HL-60 (cell line): ENCODE measurements at regions not wholly inside any gene's neighbourhood (a gene's known extent, or its start where the extent isn't known, plus 50 kb on each side); places are given as distances from the start of the nearest gene placed in this dataset.

Experiments used
- DNase-seq, 2 experiments: peaks; one replicate each; pipeline ENCODE4 v3.0.0-alpha.2; 2010 to 2020; ENCODE audit warnings: low read depth in 1 of 2, low spot score in 1 of 2
- H3K27ac ChIP-seq: fragments of 250-450 bp; sonication (Bioruptor Pico); replicated peaks from 2 replicates; pipeline ENCODE4 v1.5.1; 2020; ENCODE audit warnings: mild to moderate bottlenecking, moderate library complexity
- H3K27me3 ChIP-seq: fragments of 250-450 bp; sonication (Bioruptor Pico); 2 replicates; pipeline ENCODE4 v1.5.1; 2021; ENCODE audit warnings: mild to moderate bottlenecking, moderate library complexity; ENCODE audit not compliant: insufficient read depth, poor library complexity, severe bottlenecking
- H3K4me3 ChIP-seq: replicated peaks from 2 replicates; pipeline ENCODE4 v1.5.1; 2011; ENCODE audit warnings: mild to moderate bottlenecking, control low read depth, low read length; ENCODE audit not compliant: insufficient read depth
- CTCF ChIP-seq: IDR thresholded peaks from one replicate; pipeline ENCODE4 v1.5.1; 2011; ENCODE audit warnings: low read length, control low read depth, inconsistent platforms; ENCODE audit not compliant: insufficient read depth
- GABPA ChIP-seq: IDR thresholded peaks from 2 replicates; pipeline ENCODE4 v1.6.1; 2012; ENCODE audit warnings: low read depth
- POLR2AphosphoS5 ChIP-seq: IDR thresholded peaks from 2 replicates; pipeline ENCODE4 v1.6.1; 2012; ENCODE audit warnings: low read depth
- REST ChIP-seq: IDR thresholded peaks from 2 replicates; pipeline ENCODE4 v1.6.1; 2012; ENCODE audit warnings: low read depth; ENCODE audit not compliant: insufficient replicate concordance
- SPI1 ChIP-seq: IDR thresholded peaks from 2 replicates; pipeline ENCODE4 v1.6.1; 2012; ENCODE audit warnings: low read depth, mild to moderate bottlenecking, borderline replicate concordance

- no peak for TF ChIP-seq REST
- no peak for TF ChIP-seq CTCF
- TF ChIP-seq POLR2AphosphoS5 = no peak
- TF ChIP-seq GABPA = no peak
- TF ChIP-seq SPI1 = no peak
- no peaks in the 10 kb centered on the region for H3K27me3 ChIP-seq
Measured at GRCh38 chr2:204187229-204188083, 250.9 kb downstream of the ICOS start.

GRCh38 chr2:204191574-204191973, 255.0 kb downstream of the ICOS start:
- no peak overlapping the region for H3K27ac ChIP-seq
- no peak for DNase-seq
- no peak overlapping the region for H3K4me3 ChIP-seq
- no peak for TF ChIP-seq POLR2AphosphoS5
- no peak for TF ChIP-seq CTCF
- TF ChIP-seq SPI1 = no peak
- TF ChIP-seq GABPA = no peak
- TF ChIP-seq REST = no peak
- H3K27me3 ChIP-seq = no peaks in the 10 kb centered on the region

More at GRCh38 chr2:204187229-204188083, 250.9 kb downstream of the ICOS start:
- DNase-seq = no peak
- H3K27ac ChIP-seq = no peak overlapping the region
- no peak overlapping the region for H3K4me3 ChIP-seq

- Histone ChIP-seq H3K27me3 (no peaks in the 10 kb centered on the region), H3K27ac (no peak overlapping the region), H3K4me3 (no peak overlapping the region)
- no peak for DNase-seq
- TF ChIP-seq CTCF (no peak), SPI1 (no peak), REST (no peak), GABPA (no peak), POLR2AphosphoS5 (no peak)
Measured at GRCh38 chr2:204195498-204195897, 258.9 kb downstream of the ICOS start.
